GM21786 (cell line): ENCODE measurements at regions not wholly inside any gene's neighbourhood (a gene's known extent, or its start where the extent isn't known, plus 50 kb on each side); places are given as distances from the start of the nearest gene placed in this dataset.

Experiments
- ATAC-seq: cut with Tn5 transposase; IDR thresholded peaks from one replicate; pipeline ENCODE4 v1.9.1; 2021; ENCODE audit not compliant: unreplicated experiment

- ATAC-seq = no peak
Observed at GRCh38 chr13:77425705-77426104, 98.8 kb upstream of the MYCBP2 start.

- no peak for ATAC-seq
Observed at GRCh38 chr13:77423296-77423695, 96.4 kb upstream of the MYCBP2 start.

- no peak for ATAC-seq
Observed at GRCh38 chr13:77422724-77423123, 95.8 kb upstream of the MYCBP2 start.

GRCh38 chr13:77417897-77418296 is 91.0 kb upstream of the MYCBP2 start:
- ATAC-seq = no peak

- ATAC-seq = no peak
Observed at GRCh38 chr13:77416666-77417212, 89.8 kb upstream of the MYCBP2 start.

- ATAC-seq = peak; percentile 95
Observed at GRCh38 chr13:77415253-77416071, 88.6 kb upstream of the MYCBP2 start.

GRCh38 chr13:77412860-77413259 is 86.0 kb upstream of the MYCBP2 start:
- no peak for ATAC-seq

GRCh38 chr13:77412116-77412635 is 85.3 kb upstream of the MYCBP2 start:
- no peak for ATAC-seq

GRCh38 chr13:77409412-77409811 is 82.5 kb upstream of the MYCBP2 start:
- no peak for ATAC-seq

GRCh38 chr13:77406644-77407440 is 79.9 kb upstream of the MYCBP2 start:
- no peak for ATAC-seq

GRCh38 chr13:77398825-77399620 is 72.1 kb upstream of the MYCBP2 start:
- no peak for ATAC-seq

GRCh38 chr13:77397636-77398035 is 70.7 kb upstream of the MYCBP2 start:
- no peak for ATAC-seq

- no peak for ATAC-seq
Observed at GRCh38 chr13:77391475-77391874, 64.6 kb upstream of the MYCBP2 start.

- ATAC-seq = no peak
Observed at GRCh38 chr13:77390391-77390790, 63.5 kb upstream of the MYCBP2 start.

GRCh38 chr13:77389625-77390000 is 62.7 kb upstream of the MYCBP2 start:
- ATAC-seq = peak; percentile 68

GRCh38 chr13:77388944-77389624 is 62.2 kb upstream of the MYCBP2 start:
- ATAC-seq = peak; percentile 18

- no peak for ATAC-seq
Observed at GRCh38 chr13:77387607-77388200, 60.8 kb upstream of the MYCBP2 start.

- ATAC-seq = peak; percentile 54
Observed at GRCh38 chr13:77386880-77387606, 60.1 kb upstream of the MYCBP2 start.

- ATAC-seq = no peak
Observed at GRCh38 chr13:77386046-77386445, 59.2 kb upstream of the MYCBP2 start.
